Nucleus accumbens (tissue), 56 donors: ENCODE measurements at regions not wholly inside any gene's neighbourhood (a gene's known extent, or its start where the extent isn't known, plus 50 kb on each side); places are given as distances from the start of the nearest gene placed in this dataset.
"Not testable (repeated sequence)": the region's sequence is repeated elsewhere in the genome, so short reads cannot be mapped to it uniquely, and the experiment has no call there.

ENCODE experiments used
- DNase-seq, 56 donors: peaks; one replicate each; lab custom pipeline; 2025; lab: John Stamatoyannopoulos, UW

DNA sequence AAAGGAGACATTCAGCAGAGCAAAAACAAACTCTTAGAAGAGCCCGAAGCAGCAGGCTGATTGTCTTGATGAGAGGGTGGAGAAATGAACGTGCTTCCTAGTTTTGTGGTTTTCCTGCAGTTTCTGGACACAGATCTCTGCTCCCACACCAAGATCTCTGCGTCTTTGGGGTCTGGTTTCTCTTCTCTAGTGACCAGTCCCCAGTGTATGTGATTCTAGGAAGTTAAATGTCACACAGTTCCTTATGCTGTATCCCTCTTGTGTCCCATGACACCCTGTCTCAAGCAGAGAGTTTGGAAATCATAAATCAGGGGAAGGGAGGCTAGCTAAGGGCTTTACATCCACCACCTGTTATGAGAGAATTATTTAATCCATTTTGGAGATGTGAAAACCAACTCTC, 55.4 kb upstream of the KLF14 start:
- no peak for DNase-seq

DNA sequence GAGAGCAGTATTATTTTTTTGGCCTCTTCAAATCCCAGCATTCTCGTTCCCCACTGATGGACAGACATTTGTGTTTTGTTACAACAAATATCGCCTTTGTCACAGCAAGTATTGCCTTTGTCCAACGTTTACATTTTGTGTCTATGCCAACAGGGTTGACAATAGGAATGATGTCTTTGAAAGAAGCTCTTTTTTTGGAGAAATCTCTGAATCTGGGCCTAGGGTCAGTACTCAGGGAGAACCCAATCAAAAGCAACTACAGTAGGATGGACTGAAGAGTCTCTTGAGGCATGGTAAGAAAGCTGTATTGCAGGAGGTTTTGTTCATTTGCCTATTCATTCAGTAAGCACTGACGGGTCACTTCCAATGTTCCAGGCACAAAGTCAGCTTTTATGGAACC, 57.7 kb upstream of the KLF14 start:
- DNase-seq: peak in 4 of 56 donors; percentile 2 to 19 (median 6)

DNA sequence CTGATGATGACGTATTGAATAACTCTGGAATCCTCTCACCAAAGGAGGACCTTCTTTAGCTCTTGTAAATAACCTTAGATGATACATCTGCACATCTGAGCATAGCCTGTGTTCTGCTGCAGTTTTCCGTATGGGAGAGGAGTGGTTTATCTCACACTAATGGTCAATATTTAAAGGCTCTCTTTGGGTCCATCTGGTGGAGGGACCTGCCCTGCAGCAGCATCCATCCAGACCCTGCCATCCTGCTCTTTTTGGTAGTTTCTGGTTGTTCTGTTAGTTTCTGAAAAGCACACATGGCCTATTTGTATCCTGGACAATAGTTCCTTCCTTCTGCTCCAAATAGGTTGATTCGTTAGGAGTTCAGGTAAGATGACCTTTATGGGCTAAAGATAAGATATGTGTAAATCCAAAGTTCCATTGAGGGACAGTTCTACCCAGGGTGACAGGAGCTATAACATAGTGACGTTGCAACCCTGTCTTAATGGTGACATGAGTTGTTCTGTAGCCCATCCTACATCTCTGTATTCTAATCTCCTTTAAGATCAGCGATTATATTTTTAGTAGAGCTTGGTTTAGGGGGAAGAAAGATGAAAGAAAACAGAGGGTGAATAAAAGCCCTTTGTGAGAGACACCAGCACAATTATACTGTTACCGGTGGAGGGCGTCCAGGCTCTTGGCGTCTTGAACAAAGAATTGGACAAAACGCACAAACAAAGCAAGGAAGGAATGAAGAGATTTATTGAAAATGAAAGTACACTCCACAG, 60.0 kb upstream of the KLF14 start:
- peak in 14 of 56 donors; percentile 1 to 43 (median 9) for DNase-seq

DNA sequence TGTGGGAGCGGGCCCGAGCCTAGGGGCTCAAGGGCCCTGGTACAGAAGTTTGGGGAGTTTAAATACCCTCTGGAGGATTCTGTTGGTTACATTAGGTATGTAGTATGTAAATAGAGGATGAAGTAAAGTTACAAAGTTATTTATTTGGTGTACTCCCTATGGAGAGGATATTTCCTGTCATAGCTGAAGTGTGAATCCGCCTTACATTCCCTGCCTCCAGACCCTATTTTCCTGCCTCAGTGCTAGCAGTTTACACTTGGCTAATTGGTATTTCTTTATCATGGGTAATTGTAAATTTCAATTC, 60.6 kb upstream of the KLF14 start:
- no peak for DNase-seq

DNA sequence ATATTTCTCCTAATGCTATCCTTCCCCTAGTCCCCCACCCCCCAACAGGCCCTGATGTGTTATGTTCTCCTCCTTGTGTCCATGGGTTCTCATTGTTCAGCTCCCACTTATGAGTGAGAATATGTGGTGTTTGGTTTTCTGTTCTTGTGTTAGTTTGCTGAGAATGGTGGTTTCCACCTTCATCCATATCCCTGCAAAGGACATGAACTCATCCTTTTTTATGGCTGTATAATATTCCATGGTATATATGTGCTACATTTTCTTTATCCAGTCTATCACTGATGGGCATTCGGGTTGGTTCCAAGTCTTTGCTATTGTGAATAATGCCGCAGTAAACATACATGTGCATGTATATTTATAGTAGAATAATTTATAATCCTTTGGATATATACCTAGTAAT, 62.4 kb upstream of the KLF14 start:
- DNase-seq: not testable (repeated sequence)

DNA sequence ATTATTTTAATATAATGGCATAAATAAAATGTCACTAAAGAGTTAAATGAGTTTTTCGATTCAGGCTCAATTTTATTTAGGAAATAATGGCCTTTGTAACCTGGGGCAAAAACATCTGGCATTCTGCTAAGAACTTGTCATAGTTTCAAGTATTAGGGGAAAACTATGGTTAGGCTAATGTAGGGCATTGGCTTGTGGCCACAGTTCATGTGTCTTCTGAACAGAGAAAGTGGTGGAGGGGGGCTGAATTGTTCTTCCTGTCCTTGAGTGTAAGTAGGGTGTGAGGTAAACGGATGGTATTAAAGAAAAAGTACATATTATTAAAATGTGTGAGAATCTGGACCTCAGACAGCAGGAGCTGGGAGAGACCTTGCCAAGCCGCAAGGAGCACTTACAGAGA, 69.1 kb upstream of the KLF14 start:
- no peak for DNase-seq

DNA sequence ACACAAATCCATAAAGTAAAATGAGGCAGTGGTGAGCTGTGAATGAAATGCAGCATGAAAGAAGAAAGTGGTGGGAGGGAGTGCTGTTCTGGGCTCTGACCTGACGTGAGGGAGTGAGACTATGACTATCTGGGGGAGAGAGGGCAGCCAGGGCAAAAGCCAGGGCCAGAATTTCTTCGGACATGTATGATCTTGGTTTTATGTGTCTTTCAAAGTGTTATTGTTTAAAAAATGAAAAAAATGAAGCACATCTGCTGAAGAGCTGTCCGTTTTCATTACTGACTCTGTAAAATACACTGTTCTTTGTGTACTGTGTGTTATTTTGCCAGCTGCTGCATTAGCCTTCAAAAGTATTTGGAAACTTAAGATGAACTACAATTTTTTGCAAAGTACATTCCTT, 70.2 kb upstream of the KLF14 start:
- no peak for DNase-seq

DNA sequence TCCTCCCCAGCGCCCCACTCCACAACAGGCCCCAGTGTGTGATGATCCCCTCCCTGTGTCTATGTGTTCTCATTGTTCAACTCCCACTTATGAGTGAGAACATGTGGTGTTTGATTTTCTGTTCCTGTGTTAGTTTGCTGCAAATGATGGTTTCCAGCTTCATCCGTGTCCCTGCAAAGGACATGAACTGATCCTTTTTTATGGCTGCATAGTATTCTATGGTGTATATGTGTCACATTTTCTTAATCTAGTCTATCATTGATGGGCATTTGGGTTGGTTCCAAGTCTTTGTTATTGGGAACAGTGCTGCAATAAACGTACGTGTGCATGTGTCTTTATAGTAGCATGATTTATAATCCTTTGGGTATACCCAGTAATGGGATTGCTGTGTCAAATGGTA, 78.8 kb upstream of the KLF14 start:
- not testable (repeated sequence) for DNase-seq

DNA sequence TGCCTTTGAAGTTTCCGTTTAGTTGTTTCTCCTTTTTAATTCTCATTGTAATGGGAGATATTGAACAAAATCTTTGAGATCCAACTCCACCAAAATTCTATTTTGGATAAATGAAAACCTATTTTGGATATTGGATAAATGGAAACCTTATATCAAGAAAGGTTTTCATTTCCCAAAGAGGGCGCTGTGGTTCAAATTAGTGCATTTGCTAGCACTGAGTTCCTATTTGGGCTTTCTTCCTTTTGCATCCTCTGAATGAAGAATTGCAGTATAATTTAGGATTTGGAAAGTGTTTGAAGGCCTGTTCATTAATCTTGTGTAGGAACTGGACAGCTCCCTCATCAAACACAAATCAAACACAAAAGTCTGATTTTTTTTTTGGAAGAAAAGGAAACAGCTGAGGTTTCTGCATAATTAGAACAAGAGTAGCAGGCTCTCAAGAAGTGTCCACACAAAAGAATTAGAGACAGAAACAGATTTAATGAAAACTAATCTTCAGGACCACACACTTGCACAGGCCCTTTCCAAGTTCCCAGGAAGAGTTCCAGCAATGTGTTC, 80.8 kb upstream of the KLF14 start:
- DNase-seq: peak in 1 of 56 donors; percentile 7

DNA sequence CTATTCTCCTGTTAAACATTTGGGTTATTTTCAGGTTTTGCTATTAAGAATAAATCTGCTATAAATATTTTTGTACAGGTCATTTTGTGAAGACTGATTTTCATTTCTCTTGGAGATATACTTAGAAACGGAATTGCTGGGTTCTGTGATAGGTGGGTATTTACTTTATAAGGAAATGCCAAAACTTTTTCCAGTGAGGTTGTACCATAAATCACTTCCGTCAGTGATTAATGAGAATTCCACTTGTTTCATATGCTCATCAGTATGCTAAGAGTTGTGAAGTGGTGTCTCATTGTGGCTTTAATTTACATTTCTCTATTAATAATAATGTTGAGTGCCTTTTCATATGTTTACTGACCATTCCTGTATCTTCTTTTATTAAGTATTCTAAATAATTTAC, 84.0 kb upstream of the KLF14 start:
- no peak for DNase-seq

DNA sequence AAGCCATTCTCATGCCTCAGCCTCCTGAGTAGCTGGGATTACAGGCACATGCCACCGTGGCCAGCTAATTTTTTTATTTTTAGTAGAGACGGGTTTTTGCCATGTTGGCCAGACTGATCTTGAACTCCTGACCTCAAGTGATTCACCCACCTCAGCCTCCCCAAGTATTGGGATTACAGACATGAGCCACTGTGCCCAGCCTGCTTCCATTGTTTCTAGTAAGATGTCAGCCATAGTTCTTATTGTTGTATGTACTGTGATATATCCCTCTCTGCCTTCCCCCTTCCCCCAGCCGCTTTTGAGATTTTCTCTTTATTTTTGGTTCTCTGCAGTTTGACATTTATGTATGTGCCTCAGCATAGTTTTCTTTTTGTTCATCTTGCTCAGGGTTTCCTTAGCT, 87.9 kb upstream of the KLF14 start:
- DNase-seq: no peak

DNA sequence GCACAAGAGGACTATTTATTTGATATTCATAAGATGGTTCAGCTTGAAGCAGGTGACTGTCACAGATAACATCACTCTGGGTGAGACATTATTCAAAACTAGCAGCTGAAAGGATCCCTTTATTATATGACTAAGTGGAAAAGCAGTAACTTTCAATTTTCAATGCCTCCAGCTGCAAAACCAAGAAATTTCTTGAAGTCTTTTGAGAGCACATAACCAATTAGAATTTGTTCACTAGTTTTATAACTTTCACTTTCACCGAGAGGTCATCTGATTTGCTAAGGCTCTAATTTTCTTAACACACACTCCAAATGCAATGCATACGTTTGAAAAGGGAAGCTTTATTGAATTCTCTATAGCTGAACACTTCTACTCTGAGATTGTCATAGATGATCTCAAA, 88.6 kb upstream of the KLF14 start:
- no peak for DNase-seq

DNA sequence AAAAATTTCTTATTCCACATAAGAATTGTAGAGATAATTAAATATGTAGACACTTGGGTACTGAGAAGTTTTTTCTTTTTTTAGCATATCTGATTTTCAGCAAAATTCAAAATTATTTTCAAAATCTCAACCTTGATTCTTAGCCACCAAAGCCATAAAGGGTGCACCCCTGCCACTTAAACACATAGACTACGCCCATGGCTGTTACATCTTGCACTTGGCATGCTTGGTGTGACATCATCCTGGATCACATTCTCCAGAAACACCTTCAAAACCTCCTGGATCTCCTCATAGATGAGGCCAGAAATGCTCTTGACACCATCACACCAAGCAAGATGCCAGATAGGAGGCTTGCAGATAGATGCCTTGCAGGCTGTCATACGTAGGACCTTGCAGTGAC, 89.1 kb upstream of the KLF14 start:
- no peak for DNase-seq

DNA sequence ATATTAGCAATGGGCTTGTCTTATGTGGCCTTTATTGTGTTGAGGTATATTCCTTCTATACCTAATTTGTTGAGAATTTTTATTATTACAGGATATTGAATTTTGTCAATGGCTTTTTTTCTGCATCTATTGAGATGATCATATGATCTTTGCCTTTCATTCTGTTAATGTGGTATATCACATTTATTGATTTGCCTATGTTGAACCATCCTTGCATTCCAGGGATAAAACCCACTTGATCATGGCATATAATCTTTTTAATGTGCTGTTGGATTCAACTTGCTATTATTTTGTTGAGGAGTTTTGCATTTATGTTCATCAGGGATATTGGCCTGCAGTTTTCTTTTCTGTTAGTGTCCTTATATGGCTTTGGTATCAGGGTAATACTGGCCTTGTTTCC, 91.8 kb upstream of the KLF14 start:
- no peak for DNase-seq

DNA sequence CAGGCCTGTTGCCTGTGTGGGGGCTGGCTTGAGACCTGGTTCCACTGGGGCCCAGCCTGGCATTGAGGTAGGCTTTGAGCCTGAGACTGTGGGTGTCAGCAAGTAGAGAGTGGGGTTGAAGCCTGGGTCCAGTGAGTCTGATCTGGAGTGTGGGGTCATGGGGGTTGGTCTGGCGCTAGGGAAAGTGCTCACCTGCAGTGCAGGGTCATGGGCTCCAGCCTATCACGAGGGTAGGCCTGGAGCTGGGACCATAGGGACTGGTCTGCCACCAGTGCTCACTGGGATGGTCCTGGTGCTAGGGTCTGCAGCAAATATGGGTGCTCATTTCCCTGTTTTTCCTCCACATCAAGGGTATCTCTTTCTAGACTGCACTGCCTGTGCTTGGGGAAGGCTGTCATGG, 95.4 kb upstream of the KLF14 start:
- no peak for DNase-seq

DNA sequence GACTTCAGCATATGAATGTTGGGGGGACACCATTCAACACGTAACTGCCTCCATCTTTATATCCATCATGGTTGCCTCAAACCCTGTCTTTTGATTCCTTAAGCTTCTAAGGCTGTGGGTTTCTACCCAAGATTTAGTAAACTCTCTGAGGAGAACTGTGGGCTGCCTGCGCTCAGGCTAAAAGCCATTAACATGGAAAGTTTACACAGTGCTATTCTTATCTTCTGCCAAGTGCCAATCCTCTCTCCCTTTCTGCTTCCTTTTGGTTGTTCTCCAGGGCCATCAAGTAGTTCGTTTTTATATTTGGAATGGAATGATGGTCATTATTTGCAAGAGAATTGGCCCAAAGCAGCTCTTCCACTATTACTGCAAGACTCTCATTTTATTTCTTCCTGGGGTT, 97.3 kb upstream of the KLF14 start:
- DNase-seq: no peak

DNA sequence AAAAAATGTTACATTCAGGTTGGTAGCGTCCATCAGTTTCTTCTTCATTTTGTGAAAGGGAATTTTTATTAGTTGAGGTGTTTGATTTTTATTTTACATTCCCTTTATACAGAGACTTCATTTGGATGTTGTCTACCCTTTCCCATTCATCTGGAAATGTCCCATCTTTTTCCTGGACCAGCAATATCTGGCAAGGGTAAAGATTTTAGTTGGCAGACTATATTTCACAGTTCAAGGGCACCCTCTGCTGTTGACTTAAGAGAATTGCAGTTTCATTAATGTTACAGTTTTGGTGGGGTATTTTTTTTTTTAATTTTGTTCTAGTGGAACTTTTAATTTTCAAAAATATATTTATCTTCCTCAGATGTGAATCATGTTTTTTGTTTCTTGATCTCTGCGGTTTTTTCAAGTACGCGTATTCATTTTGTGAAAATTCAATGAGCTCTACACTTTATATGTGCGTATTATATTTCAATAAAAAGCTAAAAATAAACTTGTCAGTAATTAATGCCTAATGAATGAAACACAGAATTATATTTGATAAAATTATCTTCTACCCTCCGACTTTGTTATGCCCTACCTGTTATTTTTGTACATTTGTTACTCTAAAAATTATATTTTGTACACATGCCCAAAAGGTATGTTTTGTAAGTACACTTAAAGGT, 97.9 kb upstream of the KLF14 start:
- no peak for DNase-seq

DNA sequence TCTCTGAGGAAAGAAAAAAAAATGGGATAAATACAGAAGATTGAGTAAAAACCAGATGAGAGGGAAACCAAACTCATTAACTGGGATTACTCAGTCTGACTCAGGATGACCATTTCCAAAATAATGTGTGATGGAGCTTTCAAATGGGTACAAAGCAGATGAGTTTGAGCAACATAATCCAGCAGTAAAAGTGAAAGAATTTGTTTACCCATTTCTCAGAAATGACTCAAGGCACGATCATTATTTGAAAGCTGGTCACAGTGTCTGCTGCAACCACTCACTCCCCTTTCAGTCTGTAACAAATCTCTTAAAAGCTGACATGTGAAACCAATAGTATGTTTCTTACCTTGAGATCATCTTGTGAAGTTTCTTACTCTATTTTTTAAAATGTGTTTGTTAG, 104.7 kb upstream of the KLF14 start:
- DNase-seq: no peak

DNA sequence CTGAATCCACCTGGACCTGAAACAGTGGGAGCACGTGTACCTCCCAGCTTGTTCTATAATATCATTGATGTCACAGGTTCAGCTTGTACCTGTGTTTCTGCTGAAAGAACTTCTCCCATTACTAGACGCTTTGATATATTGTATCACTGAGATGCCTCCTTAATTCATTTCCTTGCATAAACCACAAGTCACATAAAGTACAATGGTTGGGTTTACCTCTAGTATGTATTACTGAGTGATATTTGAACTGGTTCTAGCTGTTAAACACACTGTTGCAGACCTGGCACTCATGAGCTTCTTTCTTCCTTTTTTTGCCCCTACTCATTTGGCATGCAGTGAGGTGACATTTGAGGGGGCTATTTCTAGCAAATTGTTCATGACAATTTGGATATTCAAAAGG, 106.6 kb upstream of the KLF14 start:
- no peak for DNase-seq

DNA sequence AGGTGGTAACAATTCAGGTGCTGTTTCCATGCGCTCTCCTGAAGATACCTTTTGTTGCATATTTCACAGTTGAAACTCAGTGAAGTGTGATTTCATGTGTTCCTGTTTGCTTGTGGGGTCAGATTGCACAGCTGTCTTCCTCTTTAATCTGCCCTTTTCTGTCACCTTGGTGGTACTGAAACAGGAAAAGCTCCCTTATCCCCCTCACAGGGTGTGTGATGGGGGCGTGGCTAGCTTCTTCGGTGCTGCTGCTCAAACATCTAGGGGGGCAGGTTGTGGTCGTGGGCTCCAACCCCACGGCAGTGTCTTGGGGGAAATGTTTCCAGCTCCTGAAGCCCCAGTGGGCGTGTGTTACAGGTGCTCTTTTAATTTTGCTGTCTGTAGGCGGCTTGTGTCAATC, 107.4 kb upstream of the KLF14 start:
- no peak for DNase-seq

DNA sequence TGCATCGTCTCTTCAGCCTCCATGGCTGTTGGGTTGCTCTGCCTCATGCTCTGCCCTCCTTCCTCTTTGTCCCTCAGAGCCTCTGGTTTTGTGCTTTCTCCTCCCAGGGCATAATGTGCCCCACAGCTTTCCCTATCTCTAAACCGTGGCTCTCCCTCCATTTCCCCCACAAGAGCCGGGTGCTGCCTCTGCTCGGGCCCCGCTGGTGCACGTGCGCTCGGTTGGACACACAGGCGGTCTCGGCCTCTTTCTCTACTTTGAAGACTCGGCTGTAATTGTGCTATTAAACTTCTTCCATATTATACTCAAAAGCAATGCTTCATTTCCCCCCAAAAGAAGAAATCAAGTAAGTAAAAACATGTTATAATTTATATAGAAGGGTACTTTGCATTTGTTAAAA, 109.7 kb upstream of the KLF14 start:
- no peak for DNase-seq

DNA sequence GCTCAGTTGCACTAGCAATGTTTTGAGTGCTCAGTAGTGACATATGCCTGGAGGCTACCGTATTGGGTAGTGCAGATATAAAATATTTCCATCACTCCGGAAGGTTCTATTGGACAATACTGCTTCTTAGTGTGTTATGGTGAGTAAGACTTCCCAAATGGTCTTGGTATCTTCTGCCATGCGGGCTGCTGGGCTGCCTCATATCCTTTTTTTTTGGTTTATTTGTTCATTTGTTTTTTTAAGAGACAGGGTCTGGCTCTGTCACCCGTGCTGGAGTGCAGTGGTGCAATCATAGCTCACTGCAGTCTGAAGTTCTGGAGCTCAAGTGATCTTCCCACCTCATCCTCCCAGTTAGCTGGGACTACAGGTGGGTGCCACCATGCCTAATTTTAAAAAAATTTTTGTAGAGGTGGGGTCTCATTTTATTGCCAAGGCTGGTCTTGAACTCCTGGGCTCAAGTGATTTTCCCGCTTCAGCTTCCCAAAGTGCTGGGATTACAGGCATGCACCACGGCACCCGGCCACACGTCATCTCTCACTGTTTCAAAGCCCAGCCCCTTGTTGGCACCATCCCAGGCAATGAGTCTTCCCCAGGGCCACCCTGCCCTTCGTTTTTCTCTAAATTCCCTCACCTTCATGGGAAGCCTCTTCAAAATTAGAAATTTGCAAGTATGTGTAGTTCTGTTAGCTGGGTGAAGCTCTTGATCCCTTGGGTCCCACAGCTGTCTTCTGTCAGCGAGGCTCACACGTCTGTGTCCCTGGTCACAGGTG, 111.0 kb upstream of the KLF14 start:
- no peak for DNase-seq
